GF-D8 (cell line): ENCODE measurements at regions not wholly inside any gene's neighbourhood (a gene's known extent, or its start where the extent isn't known, plus 50 kb on each side); places are given as distances from the start of the nearest gene placed in this dataset.
"Not testable (repeated sequence)": the region's sequence is repeated elsewhere in the genome, so short reads cannot be mapped to it uniquely, and the experiment has no call there.

ENCODE experiments used
- DNase-seq: peaks from one replicate; lab custom pipeline; 2025; lab: John Stamatoyannopoulos, UW

- DNase-seq: no peak
Observed at GRCh38 chr9:28120184-28120583, 546.9 kb upstream of the C9orf72 start.

DNA sequence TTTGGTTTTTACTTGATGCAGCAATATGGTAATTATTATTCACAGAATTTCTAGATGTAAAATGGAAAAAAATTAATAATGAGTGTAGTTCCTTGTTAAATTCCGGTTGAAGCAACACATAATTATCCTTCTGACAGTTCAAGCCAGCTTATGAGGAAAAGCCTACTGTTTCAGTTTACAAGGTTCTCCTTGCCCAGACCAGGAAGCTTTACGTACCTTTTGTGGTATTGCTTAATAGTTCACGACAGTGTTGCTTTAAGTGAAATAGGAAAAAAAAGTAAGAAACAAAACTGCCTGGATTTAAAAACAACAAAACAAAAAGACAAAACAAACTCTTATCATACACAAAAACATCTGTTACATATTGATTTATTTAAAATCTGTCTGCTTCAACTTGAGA is 547.3 kb upstream of the C9orf72 start:
- no peak for DNase-seq

DNA sequence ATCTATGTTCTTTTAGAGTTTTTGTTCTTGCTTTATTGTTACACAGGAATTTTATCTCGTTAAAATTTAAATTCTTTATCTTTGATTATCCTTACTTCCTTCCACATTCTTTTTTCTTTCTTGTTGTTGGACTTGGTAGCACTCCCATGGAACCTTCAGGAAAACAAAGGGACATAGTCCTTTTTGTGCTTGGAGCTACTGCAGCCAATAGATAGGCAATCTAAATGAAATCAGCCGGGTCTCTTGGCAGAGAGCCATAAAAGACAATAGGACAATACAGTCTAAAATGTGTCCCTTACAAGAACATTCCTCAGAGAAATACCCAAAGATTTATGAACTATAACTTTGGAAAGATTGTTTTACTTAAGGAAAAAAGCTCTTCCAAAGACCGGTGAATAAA is 548.1 kb upstream of the C9orf72 start:
- DNase-seq: no peak

GRCh38 chr9:28124917-28125316 is 551.6 kb upstream of the C9orf72 start:
- no peak for DNase-seq

GRCh38 chr9:28127101-28127500 is 553.8 kb upstream of the C9orf72 start:
- no peak for DNase-seq

GRCh38 chr9:28134446-28134976 is 561.2 kb upstream of the C9orf72 start:
- DNase-seq: no peak

GRCh38 chr9:28135549-28135948 is 562.3 kb upstream of the C9orf72 start:
- no peak for DNase-seq

DNA sequence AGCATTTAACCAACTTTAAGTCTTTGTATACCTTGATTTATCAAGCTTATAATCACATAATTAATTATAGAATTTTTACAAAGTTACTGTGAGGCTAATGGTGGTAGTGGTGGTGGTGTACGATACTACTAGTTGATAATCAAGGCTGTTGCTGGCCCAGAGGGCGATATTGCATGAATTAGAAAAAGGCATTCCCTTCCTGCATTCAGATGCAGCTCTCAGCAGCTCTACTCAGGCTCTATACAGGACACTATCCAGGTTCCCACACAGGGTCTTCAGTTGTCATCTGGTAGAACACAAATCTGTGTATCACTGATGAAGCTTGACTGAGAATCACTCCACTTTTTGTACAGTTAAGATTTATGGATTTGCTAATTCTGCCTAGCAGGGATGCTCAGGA is 562.8 kb upstream of the C9orf72 start:
- no peak for DNase-seq

GRCh38 chr9:28147430-28147829 is 574.1 kb upstream of the C9orf72 start:
- not testable (repeated sequence) for DNase-seq

- DNase-seq: not testable (repeated sequence)
Observed at GRCh38 chr9:28147923-28148597, 574.8 kb upstream of the C9orf72 start.

- not testable (repeated sequence) for DNase-seq
Observed at GRCh38 chr9:28149361-28150050, 576.2 kb upstream of the C9orf72 start.

GRCh38 chr9:28155067-28155466 is 581.8 kb upstream of the C9orf72 start:
- no peak for DNase-seq

DNA sequence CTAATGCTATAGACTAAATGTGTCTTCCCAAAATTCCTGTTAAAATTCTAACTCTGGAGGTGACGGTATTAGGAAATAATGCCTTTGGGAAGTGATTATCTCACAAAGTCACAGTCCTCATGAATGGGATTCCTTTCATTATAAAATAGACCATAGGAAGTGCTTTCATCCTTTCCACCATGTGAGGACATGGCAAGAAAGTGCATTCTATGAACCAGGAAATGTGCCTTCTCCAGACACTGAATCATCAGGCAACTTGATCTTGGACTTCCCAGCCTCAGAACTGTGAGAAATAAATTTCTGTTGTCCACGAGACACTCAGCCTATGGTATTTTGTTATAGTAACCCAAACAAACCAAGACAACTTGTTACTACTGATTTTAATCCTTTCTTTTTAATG is 582.4 kb upstream of the C9orf72 start:
- no peak for DNase-seq

DNA sequence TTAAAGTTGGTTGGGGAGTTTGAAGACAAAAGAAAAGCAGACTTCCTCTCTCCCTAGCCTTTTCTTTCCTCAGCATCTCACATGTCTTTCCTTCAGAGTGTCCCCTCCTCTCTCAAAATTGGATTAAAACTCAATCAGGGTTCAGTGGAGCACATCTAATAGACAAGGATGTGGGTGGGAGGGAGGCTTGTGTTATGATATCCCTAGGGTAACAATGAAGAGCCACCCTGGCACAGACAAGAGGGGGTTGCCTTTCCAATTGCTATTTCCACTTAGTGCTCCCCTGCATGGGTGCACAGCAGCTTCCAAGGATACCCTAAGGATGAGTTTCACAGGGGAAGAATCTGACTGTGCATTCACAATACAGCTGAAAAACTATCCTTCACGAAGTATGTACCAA is 585.2 kb upstream of the C9orf72 start:
- DNase-seq: no peak

DNA sequence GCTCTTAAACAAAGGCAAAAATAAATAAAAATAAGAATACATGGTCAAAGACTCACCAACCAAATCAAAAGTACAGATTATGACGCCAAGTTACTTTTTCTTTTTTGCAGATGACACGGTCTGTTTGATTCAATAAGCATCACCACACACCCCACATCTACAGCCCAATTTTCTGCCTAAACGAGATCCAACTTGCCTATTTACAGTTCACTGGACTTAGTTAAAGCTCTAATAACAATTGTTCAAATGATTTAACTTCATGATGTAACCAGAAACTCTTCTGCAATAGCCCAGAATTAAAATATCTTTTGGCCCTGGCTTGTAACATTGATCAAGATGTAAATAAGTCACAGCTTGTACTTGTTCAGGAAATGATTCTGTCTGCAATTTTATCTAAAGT is 590.3 kb upstream of the C9orf72 start:
- no peak for DNase-seq

DNA sequence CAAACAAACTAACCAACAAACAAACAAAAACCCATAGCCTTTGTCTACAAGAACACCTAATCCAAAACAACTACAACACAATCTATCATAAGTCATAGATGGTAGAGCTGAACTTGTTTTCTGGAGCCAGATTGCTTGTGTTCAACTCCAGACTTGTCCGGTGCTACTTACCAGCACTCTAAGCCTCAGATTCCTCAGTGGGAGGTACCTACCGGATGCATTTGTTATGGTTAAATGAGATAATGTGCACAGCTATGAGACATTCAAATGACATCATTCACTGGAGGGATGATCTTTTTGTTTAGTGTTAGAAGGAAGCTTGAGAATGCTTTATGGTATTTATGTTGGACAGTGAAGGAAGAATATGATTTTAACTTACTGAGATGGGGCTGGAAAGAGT is 592.9 kb upstream of the C9orf72 start:
- no peak for DNase-seq

GRCh38 chr9:28177142-28177541 is 603.9 kb upstream of the C9orf72 start:
- DNase-seq: no peak

- no peak for DNase-seq
Observed at GRCh38 chr9:28177925-28178324, 604.6 kb upstream of the C9orf72 start.

DNA sequence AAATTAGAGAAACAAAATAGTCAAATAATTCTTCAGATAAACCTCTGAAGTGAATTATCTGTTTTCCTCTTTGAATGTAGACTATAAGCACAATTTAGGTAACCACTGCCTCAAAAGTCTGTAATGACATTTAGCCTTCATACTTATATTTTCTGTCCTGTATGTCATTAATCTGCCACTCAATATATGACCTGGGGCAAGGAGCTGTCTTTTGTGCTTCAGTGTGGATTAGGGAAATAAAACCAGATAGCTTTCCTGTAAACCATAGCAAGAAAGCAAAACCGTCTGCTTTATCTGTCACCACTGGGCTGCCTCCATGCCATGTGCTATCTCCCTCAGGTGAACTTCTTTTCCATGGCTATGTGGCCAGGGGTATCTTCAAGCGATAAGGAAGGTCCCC is 606.6 kb upstream of the C9orf72 start:
- DNase-seq: no peak

GRCh38 chr9:28190981-28191380 is 617.7 kb upstream of the C9orf72 start:
- no peak for DNase-seq

GRCh38 chr9:28197653-28198052 is 624.4 kb upstream of the C9orf72 start:
- DNase-seq: no peak

- no peak for DNase-seq
Observed at GRCh38 chr9:28203036-28203435, 629.8 kb upstream of the C9orf72 start.

DNA sequence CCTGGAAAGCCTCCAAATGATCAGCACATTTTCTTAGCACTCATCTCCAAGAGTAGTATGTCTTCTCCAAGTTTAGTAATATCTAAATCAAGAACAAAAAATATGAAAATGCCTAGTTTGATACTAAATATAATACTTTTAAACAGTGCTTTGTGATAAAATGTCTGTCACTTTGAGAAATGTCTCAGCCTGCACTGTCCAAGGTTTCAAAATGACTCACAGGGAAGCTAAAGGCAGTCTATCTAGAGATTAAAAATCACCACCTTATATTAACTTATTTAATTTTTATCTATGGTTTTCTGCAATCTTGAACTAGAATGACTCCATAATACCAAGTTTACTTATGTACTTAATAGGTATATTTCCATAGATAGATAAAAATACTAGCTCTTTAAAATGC is 633.0 kb upstream of the C9orf72 start:
- no peak for DNase-seq

DNA sequence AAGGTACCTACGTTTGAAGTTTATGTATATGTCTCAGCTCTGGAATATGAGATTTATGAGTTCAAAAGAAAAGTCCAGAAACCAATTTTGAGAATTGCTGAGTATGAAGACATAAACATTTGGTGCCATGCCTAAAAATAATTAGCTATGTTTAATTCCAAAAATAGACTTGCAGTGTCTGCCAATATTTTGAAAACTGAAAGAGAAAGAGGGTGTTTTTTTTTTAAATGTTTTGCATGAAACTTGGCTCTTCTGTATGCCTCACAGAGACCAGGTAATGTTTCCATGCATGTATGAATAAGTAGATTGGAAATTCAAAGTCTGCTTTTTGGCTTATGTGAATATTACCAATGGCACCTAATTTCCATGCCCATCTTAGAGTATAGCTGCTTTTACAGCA is 634.4 kb upstream of the C9orf72 start:
- no peak for DNase-seq
